PC-3 (cell line): ENCODE measurements at regions not wholly inside any gene's neighbourhood (a gene's known extent, or its start where the extent isn't known, plus 50 kb on each side); places are given as distances from the start of the nearest gene placed in this dataset.
"Not testable (repeated sequence)": the region's sequence is repeated elsewhere in the genome, so short reads cannot be mapped to it uniquely, and the experiment has no call there.

Experiments
- ATAC-seq: fragments of 200-7000 bp; cut with Tn5 transposase; 2 replicates; pipeline ENCODE4 v1.9.1; 2020; ENCODE audit warnings: mild to moderate bottlenecking, moderate library complexity
- BruUV-seq: library from RNA; stranded (reverse); fragments of 400-500 nt; replicated peaks from 2 replicates; lab custom pipeline; 2021; lab: Mats Ljungman, UMichigan
- CTCF ChIA-PET: fragments of 300-600 bp; sonication (Branson Sonifier 250); formaldehyde crosslinking; loops from one replicate; lab custom pipeline; 2022; ENCODE audit warnings: antibody characterized with exemption; lab: Charles Lee
- POLR2A ChIA-PET: fragments of 300-600 bp; sonication (Branson Sonifier 250); formaldehyde crosslinking; loops from one replicate; lab custom pipeline; 2022; ENCODE audit warnings: antibody characterized with exemption; ENCODE audit not compliant: unreplicated experiment; lab: Charles Lee
- DNase-seq: peaks from one replicate; pipeline ENCODE4 v3.0.0-alpha.2; 2015
- H2AFZ ChIP-seq: fragments of 300-600 bp; sonication (generic); 2 replicates; pipeline ENCODE4 v1.6.0; 2016; ENCODE audit warnings: antibody characterized with exemption, low read length
- H3F3A ChIP-seq: fragments of 300-600 bp; sonication (generic); one replicate; pipeline ENCODE4 v1.6.0; 2017; ENCODE audit warnings: antibody characterized with exemption, low read length, control low read depth, mild to moderate bottlenecking; ENCODE audit not compliant: unreplicated experiment
- H3K27ac ChIP-seq: fragments of 300-600 bp; sonication (generic); 2 replicates; pipeline ENCODE4 v1.5.1; 2016; ENCODE audit warnings: mild to moderate bottlenecking, low read length
- H3K27me3 ChIP-seq: fragments of 300-600 bp; sonication (generic); 2 replicates; pipeline ENCODE4 v1.6.1; 2016; ENCODE audit warnings: low read length, mixed read lengths
- H3K36me3 ChIP-seq: fragments of 300-600 bp; sonication (generic); 2 replicates; pipeline ENCODE4 v1.6.1; 2016; ENCODE audit warnings: low read depth, mixed run types, low read length, mixed read lengths
- H3K4me1 ChIP-seq: fragments of 300-600 bp; sonication (generic); 2 replicates; pipeline ENCODE4 v1.5.1; 2016; ENCODE audit warnings: low read length; ENCODE audit not compliant: insufficient read depth
- H3K4me2 ChIP-seq: fragments of 300-600 bp; sonication (generic); 2 replicates; pipeline ENCODE4 v1.6.0; 2016; ENCODE audit warnings: low read length
- H3K4me3 ChIP-seq: fragments of 300-600 bp; sonication (generic); 2 replicates; pipeline ENCODE4 v1.5.1; 2016; ENCODE audit warnings: mild to moderate bottlenecking, low read length, mixed read lengths
- H3K79me2 ChIP-seq: fragments of 300-600 bp; sonication (generic); 2 replicates; pipeline ENCODE4 v1.6.1; 2017; ENCODE audit warnings: low read length, mixed read lengths
- H3K9ac ChIP-seq: fragments of 300-600 bp; sonication (generic); 2 replicates; pipeline ENCODE4 v1.6.0; 2016; ENCODE audit warnings: mild to moderate bottlenecking, low read length
- H3K9me2 ChIP-seq: fragments of 300-600 bp; sonication (generic); replicated peaks from 2 replicates; pipeline ENCODE4 v1.6.1; 2016; ENCODE audit warnings: mixed run types, low read length, mixed read lengths
- H3K9me3 ChIP-seq: fragments of 300-600 bp; sonication (generic); 2 replicates; pipeline ENCODE4 v1.6.1; 2016; ENCODE audit warnings: low read length, mixed read lengths
- H4K20me1 ChIP-seq: fragments of 300-600 bp; sonication (generic); 2 replicates; pipeline ENCODE4 v1.6.1; 2016; ENCODE audit warnings: low read length, mixed read lengths
- EZH2 ChIP-seq: fragments of 300-600 bp; sonication (generic); IDR thresholded peaks from one replicate; pipeline ENCODE4 v1.6.1; 2017; ENCODE audit warnings: antibody characterized with exemption, mild to moderate bottlenecking, low read length; ENCODE audit not compliant: unreplicated experiment
- EZH2phosphoT487 ChIP-seq: fragments of 300-600 bp; sonication (generic); IDR thresholded peaks from 2 replicates; pipeline ENCODE4 v1.6.1; 2018; ENCODE audit warnings: mild to moderate bottlenecking, antibody characterized with exemption, low read length, borderline replicate concordance
- intact Hi-C: fragments of 100-400 bp; cut with micrococcal nuclease; formaldehyde crosslinking; loops from 2 replicates; pipeline ENCODE4 v1.9.0; 2023
- TF ChIP-seq, protein P1 (sequence below): fragments of 300-600 bp; sonication (generic); conservative IDR thresholded peaks from 2 replicates; pipeline ENCODE4 v1.5.1; 2017; ENCODE audit warnings: antibody characterized with exemption, low read depth, mild to moderate bottlenecking, low read length

DNA sequence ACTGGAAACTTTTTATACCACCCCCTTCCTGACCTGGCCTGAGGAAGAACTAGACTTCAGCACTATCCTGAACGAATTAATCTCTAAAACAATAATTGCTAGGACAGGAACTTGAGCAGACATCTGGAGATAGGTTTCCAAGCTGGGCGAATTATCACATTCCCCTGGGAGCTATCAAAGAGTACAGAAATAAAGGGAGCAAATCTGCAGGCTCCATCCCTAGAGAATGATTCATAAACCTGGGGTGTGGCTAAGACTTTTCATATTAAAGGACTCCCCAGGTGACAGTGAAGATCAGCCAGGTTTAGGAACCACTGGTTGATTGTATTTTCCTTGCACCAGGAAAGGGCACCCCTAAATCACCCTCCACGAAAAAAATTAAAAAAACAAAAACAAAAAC is 105.6 kb upstream of the NOL4 start:
- Histone ChIP-seq H3K36me3 (no peaks in the 10 kb centered on the region), H3K9me3 (no peaks in the 10 kb centered on the region), H3K4me3 (peak overlapping the region; percentile 65), H3K27ac (no peak overlapping the region), H4K20me1 (no peaks in the 10 kb centered on the region), H3K9ac (no peak overlapping the region; the same call in 1 of the 2 replicates), H2AFZ (no peak overlapping the region), H3F3A (no peaks in the 10 kb centered on the region), H3K9me2 (no peaks in the 10 kb centered on the region), H3K79me2 (no peaks in the 10 kb centered on the region), H3K27me3 (no peaks in the 10 kb centered on the region), H3K4me1 (peaks cover 7% of the 10 kb centered on the region; the same call in 1 of the 2 replicates), H3K4me2 (peak overlapping the region; percentile 81)
- POLR2A ChIA-PET: no interaction called here
- CTCF ChIA-PET: no interaction called here
- ATAC-seq (peak; percentile 76), DNase-seq (peak; percentile 10)
- intact Hi-C loops: loop anchor here (2.0 kb wide), 1 partner anchor 14 kb away; no protein-coding TSS in a partner anchor
- no TSS peak for BruUV-seq
- TF ChIP-seq, protein P1, sequence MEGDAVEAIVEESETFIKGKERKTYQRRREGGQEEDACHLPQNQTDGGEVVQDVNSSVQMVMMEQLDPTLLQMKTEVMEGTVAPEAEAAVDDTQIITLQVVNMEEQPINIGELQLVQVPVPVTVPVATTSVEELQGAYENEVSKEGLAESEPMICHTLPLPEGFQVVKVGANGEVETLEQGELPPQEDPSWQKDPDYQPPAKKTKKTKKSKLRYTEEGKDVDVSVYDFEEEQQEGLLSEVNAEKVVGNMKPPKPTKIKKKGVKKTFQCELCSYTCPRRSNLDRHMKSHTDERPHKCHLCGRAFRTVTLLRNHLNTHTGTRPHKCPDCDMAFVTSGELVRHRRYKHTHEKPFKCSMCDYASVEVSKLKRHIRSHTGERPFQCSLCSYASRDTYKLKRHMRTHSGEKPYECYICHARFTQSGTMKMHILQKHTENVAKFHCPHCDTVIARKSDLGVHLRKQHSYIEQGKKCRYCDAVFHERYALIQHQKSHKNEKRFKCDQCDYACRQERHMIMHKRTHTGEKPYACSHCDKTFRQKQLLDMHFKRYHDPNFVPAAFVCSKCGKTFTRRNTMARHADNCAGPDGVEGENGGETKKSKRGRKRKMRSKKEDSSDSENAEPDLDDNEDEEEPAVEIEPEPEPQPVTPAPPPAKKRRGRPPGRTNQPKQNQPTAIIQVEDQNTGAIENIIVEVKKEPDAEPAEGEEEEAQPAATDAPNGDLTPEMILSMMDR: no peak
- TF ChIP-seq EZH2: no peak
- no peak for TF ChIP-seq EZH2phosphoT487

DNA sequence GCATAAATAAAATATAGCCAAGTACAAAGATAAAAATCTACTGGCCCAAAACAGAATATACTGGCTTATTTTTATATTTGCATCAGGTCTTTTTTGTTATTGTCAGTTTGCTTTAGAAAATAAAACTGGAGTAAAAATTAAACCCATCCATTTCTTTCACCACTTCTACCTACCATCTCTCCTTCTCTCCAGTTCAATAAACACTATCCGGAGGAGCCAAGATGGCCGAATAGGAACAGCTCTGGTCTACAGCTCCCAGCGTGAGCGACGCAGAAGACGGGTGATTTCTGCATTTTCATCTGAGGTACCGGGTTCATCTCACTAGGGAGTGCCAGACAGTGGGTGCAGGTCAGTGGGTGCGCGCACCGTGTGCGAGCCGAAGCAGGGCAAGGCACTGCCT is 106.2 kb upstream of the NOL4 start:
- H2AFZ ChIP-seq, CTCF ChIA-PET: not testable (repeated sequence)

DNA sequence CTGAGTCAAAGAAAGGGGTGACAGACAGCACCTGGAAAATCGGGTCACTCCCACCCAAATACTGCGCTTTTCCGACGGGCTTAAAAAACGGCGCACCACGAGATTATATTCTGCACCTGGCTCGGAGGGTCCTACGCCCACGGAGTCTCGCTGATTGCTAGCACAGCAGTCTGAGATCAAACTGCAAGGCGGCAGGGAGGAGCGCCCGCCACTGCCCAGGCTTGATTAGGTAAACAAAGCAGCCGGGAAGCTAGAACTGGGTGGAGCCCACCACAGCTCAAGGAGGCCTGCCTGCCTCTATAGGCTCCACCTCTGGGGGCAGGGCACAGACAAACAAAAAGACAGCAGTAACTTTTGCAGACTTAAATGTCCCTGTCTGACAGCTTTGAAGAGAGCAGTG is 106.6 kb upstream of the NOL4 start:
- H3K27ac ChIP-seq, H3K9me3 ChIP-seq, H4K20me1 ChIP-seq, BruUV-seq, H3K79me2 ChIP-seq, H2AFZ ChIP-seq, H3K4me1 ChIP-seq, CTCF ChIA-PET, H3K36me3 ChIP-seq, H3K9ac ChIP-seq, H3K4me2 ChIP-seq, DNase-seq, H3K27me3 ChIP-seq, H3K9me2 ChIP-seq, POLR2A ChIA-PET, ATAC-seq, H3F3A ChIP-seq: not testable (repeated sequence)
- intact Hi-C loops: loop anchor here (2.0 kb wide), 1 partner anchor 13 kb away; no protein-coding TSS in a partner anchor
- peak overlapping the region; percentile 65; the same call in 1 of the 2 replicates for H3K4me3 ChIP-seq

More for the DNA sequence above, 106.2 kb upstream of the NOL4 start:
- H3K36me3 ChIP-seq, DNase-seq, H3K27ac ChIP-seq, H3K4me1 ChIP-seq, H3K9me3 ChIP-seq, H3F3A ChIP-seq, H4K20me1 ChIP-seq, H3K27me3 ChIP-seq, POLR2A ChIA-PET, H3K79me2 ChIP-seq, H3K9me2 ChIP-seq: not testable (repeated sequence)
- Histone ChIP-seq H3K9ac (peak overlapping the region; percentile 29; the same call in 1 of the 2 replicates), H3K4me3 (peak overlapping the region; percentile 65), H3K4me2 (peak overlapping the region; percentile 81)
- BruUV-seq: TSS peak; percentile 77
- intact Hi-C loops: loop anchor here (2.0 kb wide), 1 partner anchor 14 kb away; no protein-coding TSS in a partner anchor
- ATAC-seq: peak; percentile 79

DNA sequence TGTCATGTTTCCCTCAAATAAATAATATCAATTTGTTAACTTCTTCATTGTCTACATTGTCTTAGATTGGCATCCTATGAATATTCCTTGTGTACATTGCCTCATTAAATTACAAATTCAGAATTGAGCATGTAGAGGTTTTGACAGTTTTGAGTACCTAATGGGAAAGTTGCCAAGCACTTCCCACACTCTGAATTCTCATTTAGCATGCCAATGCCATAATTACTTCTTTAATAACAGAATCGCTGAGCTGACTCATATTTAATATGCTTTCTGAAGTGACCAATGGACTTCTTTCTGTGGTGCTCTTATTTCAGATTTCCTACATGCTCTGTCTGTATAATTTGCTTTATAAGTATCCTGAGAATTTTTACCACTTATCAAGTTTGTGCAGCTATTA is 114.4 kb upstream of the NOL4 start:
- no TSS peak for BruUV-seq
- no peaks in the 10 kb centered on the region for H3K9me2 ChIP-seq
- H3K9me3 ChIP-seq: no peaks in the 10 kb centered on the region
- CTCF ChIA-PET: no interaction called here
- DNase-seq (no peak), ATAC-seq (no peak)
- no peaks in the 10 kb centered on the region for H3F3A ChIP-seq
- no peaks in the 10 kb centered on the region for H3K27me3 ChIP-seq
- no peaks in the 10 kb centered on the region for H4K20me1 ChIP-seq
- peaks cover 15% of the 10 kb centered on the region for H3K4me1 ChIP-seq
- no peaks in the 10 kb centered on the region for H3K36me3 ChIP-seq
- no peak for TF ChIP-seq EZH2phosphoT487
- no peak for TF ChIP-seq EZH2
- TF ChIP-seq, protein P1: no peak
- intact Hi-C loops: no loop called here
- no peak overlapping the region for H3K27ac ChIP-seq
- H2AFZ ChIP-seq: no peak overlapping the region
- H3K9ac ChIP-seq: no peak overlapping the region
- H3K4me3 ChIP-seq: no peak overlapping the region
- POLR2A ChIA-PET: no interaction called here
- H3K79me2 ChIP-seq: no peaks in the 10 kb centered on the region
- H3K4me2 ChIP-seq: no peak overlapping the region
